ENCODE measurements at regions not wholly inside any gene's neighbourhood (a gene's known extent, or its start where the extent isn't known, plus 50 kb on each side); places are given as distances from the start of the nearest gene placed in this dataset.

- H3K9me3 Mint-ChIP-seq (ENCODE audit: low read depth, unreplicated experiment), result no peaks in the 10 kb centered on the region
- no peaks in the 10 kb centered on the region for H3K36me3 Mint-ChIP-seq (ENCODE audit: insufficient read depth, unreplicated experiment)
- no peak overlapping the region for H3K27ac Mint-ChIP-seq (ENCODE audit: unreplicated experiment)
- intact Hi-C loops (cut with micrococcal nuclease; ENCODE audit: unreplicated experiment), result no loop called here
- no TSS peak for BruUV-seq (replicated peaks)
- CTCF ChIA-PET, result no interaction called here
- TF ChIP-seq CTCF (IDR thresholded peaks at IDR 0.05; ENCODE audit: unreplicated experiment), result no peak
- H3K4me1 Mint-ChIP-seq (ENCODE audit: low read depth, unreplicated experiment), result no peaks in the 10 kb centered on the region
- H3K27me3 Mint-ChIP-seq (ENCODE audit: unreplicated experiment), result peaks cover 66% of the 10 kb centered on the region
- no peak overlapping the region for H3K4me3 Mint-ChIP-seq (ENCODE audit: low read depth, unreplicated experiment)
- no peak for DNase-seq
These were observed 74.8 kb upstream of the GLI2 start for GRCh38 chr2:120660771-120661459.

GRCh38 chr2:120661551-120661950 lies 74.1 kb upstream of the GLI2 start:
- BruUV-seq (replicated peaks), result no TSS peak
- DNase-seq, result no peak
- Mint-ChIP-seq H3K27me3 (ENCODE audit: unreplicated experiment) (peaks cover 70% of the 10 kb centered on the region), H3K4me3 (ENCODE audit: low read depth, unreplicated experiment) (no peak overlapping the region), H3K9me3 (ENCODE audit: low read depth, unreplicated experiment) (peaks cover 4% of the 10 kb centered on the region), H3K36me3 (ENCODE audit: insufficient read depth, unreplicated experiment) (no peaks in the 10 kb centered on the region), H3K4me1 (ENCODE audit: low read depth, unreplicated experiment) (no peaks in the 10 kb centered on the region), H3K27ac (ENCODE audit: unreplicated experiment) (no peak overlapping the region)
- CTCF ChIA-PET, result interaction anchor here (0.6 kb wide), 1 partner anchor 70 kb away, joined by 5 read pairs; no protein-coding TSS in a partner anchor
- intact Hi-C loops (cut with micrococcal nuclease; ENCODE audit: unreplicated experiment), result no loop called here
- no peak for TF ChIP-seq CTCF (IDR thresholded peaks at IDR 0.05; ENCODE audit: unreplicated experiment)

GRCh38 chr2:120662046-120662445 lies 73.6 kb upstream of the GLI2 start:
- Mint-ChIP-seq H3K4me1 (ENCODE audit: low read depth, unreplicated experiment) (no peaks in the 10 kb centered on the region), H3K4me3 (ENCODE audit: low read depth, unreplicated experiment) (no peak overlapping the region), H3K36me3 (ENCODE audit: insufficient read depth, unreplicated experiment) (no peaks in the 10 kb centered on the region), H3K27ac (ENCODE audit: unreplicated experiment) (no peak overlapping the region), H3K9me3 (ENCODE audit: low read depth, unreplicated experiment) (peaks cover 6% of the 10 kb centered on the region), H3K27me3 (ENCODE audit: unreplicated experiment) (peaks cover 70% of the 10 kb centered on the region)
- no peak for TF ChIP-seq CTCF (IDR thresholded peaks at IDR 0.05; ENCODE audit: unreplicated experiment)
- no TSS peak for BruUV-seq (replicated peaks)
- intact Hi-C loops (cut with micrococcal nuclease; ENCODE audit: unreplicated experiment), result no loop called here
- CTCF ChIA-PET, result interaction anchor here (0.6 kb wide), 1 partner anchor 70 kb away, joined by 5 read pairs; no protein-coding TSS in a partner anchor
- no peak for DNase-seq

- intact Hi-C loops (cut with micrococcal nuclease; ENCODE audit: unreplicated experiment), result no loop called here
- CTCF ChIA-PET, result no interaction called here
- H3K27me3 Mint-ChIP-seq (ENCODE audit: unreplicated experiment), result peaks cover 70% of the 10 kb centered on the region
These were observed 72.9 kb upstream of the GLI2 start for GRCh38 chr2:120662746-120663145.

More at GRCh38 chr2:120662746-120663145, 72.9 kb upstream of the GLI2 start:
- Mint-ChIP-seq H3K36me3 (ENCODE audit: insufficient read depth, unreplicated experiment) (no peaks in the 10 kb centered on the region), H3K4me1 (ENCODE audit: low read depth, unreplicated experiment) (no peaks in the 10 kb centered on the region), H3K27ac (ENCODE audit: unreplicated experiment) (no peak overlapping the region), H3K9me3 (ENCODE audit: low read depth, unreplicated experiment) (peaks cover 6% of the 10 kb centered on the region), H3K4me3 (ENCODE audit: low read depth, unreplicated experiment) (no peak overlapping the region)
- no peak for TF ChIP-seq CTCF (IDR thresholded peaks at IDR 0.05; ENCODE audit: unreplicated experiment)
- DNase-seq, result no peak
- no TSS peak for BruUV-seq (replicated peaks)

All from Calu3 (cell line).